Uterus (tissue), 2 donors: ENCODE measurements at regions not wholly inside any gene's neighbourhood (a gene's known extent, or its start where the extent isn't known, plus 50 kb on each side); places are given as distances from the start of the nearest gene placed in this dataset.

Experiments
- POLR2A ChIP-seq, 2 donors: fragments of 450-650 bp; IDR thresholded peaks; one replicate each; pipeline ENCODE4 v1.6.1; 2016; ENCODE audit warnings: antibody characterized with exemption in 2 of 2, mild to moderate bottlenecking in 1 of 2, moderate library complexity in 1 of 2
- TF ChIP-seq, protein P1 (sequence below), 4 experiments: fragments of 200-600 bp in 2 of 4; fragments of 450-650 bp in 2 of 4; sonication (generic) in 2 of 4; IDR thresholded peaks; one replicate each; pipeline ENCODE4 v1.5.1; 2016 to 2019; ENCODE audit warnings: antibody characterized with exemption in 4 of 4, mild to moderate bottlenecking in 2 of 4, moderate library complexity in 1 of 4

DNA sequence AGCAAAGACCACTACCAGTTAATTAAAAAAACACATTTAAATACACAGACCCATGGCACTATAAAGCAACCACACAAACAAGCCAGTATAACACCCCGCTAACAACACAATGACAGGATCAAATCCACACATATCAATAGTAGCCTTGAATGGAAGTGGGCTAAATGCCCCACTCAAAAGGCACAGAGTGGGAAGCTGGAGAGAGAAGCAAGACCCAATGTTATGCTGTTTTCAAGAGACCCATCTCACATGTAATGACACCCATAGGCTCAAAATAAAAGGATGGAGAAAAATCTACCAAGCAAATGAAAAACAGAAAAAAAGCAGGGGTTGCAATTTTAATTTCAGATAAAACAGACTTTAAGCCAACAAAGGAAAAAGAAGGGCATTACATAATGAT lies 125.4 kb upstream of the PTCHD4 start:
- TF ChIP-seq, protein P1, sequence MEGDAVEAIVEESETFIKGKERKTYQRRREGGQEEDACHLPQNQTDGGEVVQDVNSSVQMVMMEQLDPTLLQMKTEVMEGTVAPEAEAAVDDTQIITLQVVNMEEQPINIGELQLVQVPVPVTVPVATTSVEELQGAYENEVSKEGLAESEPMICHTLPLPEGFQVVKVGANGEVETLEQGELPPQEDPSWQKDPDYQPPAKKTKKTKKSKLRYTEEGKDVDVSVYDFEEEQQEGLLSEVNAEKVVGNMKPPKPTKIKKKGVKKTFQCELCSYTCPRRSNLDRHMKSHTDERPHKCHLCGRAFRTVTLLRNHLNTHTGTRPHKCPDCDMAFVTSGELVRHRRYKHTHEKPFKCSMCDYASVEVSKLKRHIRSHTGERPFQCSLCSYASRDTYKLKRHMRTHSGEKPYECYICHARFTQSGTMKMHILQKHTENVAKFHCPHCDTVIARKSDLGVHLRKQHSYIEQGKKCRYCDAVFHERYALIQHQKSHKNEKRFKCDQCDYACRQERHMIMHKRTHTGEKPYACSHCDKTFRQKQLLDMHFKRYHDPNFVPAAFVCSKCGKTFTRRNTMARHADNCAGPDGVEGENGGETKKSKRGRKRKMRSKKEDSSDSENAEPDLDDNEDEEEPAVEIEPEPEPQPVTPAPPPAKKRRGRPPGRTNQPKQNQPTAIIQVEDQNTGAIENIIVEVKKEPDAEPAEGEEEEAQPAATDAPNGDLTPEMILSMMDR (IDR thresholded peaks at IDR 0.05), result no peak
- no peak for TF ChIP-seq POLR2A (IDR thresholded peaks at IDR 0.05)
